Prostate gland (tissue), 2 donors: ENCODE measurements at regions not wholly inside any gene's neighbourhood (a gene's known extent, or its start where the extent isn't known, plus 50 kb on each side); places are given as distances from the start of the nearest gene placed in this dataset.

Source experiments
- CTCF ChIP-seq, 4 experiments: fragments of 200-600 bp in 2 of 4; fragments of 450-650 bp in 2 of 4; sonication (generic) in 2 of 4; IDR thresholded peaks; 1 replicate in 3 of 4; 2 replicates in 1 of 4; pipeline ENCODE4 v1.5.1; 2016 to 2019; ENCODE audit warnings: antibody characterized with exemption in 4 of 4, mild to moderate bottlenecking in 2 of 4, moderate library complexity in 2 of 4
- POLR2A ChIP-seq: fragments of 450-650 bp; IDR thresholded peaks from one replicate; pipeline ENCODE4 v1.6.1; 2016; ENCODE audit warnings: antibody characterized with exemption, mild to moderate bottlenecking
- POLR2AphosphoS5 ChIP-seq: sonication (generic); formaldehyde crosslinking; IDR thresholded peaks from one replicate; pipeline ENCODE4 v1.6.1; 2017; ENCODE audit warnings: antibody characterized with exemption

- TF ChIP-seq CTCF (IDR thresholded peaks at IDR 0.05) (no peak), POLR2A (no peak), POLR2AphosphoS5 (no peak)
Measured at GRCh38 chr10:2306081-2306480, 568.8 kb upstream of the ADARB2 start.
